OCI-LY3 (cell line): ENCODE measurements at regions not wholly inside any gene's neighbourhood (a gene's known extent, or its start where the extent isn't known, plus 50 kb on each side); places are given as distances from the start of the nearest gene placed in this dataset.
"Not testable (repeated sequence)": the region's sequence is repeated elsewhere in the genome, so short reads cannot be mapped to it uniquely, and the experiment has no call there.

ENCODE experiments used
- CTCF ChIP-seq: fragments of 200-600, 300-600 bp; sonication (generic); IDR thresholded peaks from 2 replicates; pipeline ENCODE4 v1.5.1; 2014; ENCODE audit warnings: antibody characterized with exemption, low read length, low read depth
- EZH2phosphoT487 ChIP-seq: fragments of 200-600 bp; shearing (Covaris generic); IDR thresholded peaks from 2 replicates; pipeline ENCODE4 v1.6.1; 2018; ENCODE audit warnings: antibody characterized with exemption, mixed run types, low read depth

GRCh38 chr20:29087887-29088286, 2169.6 kb upstream of the DEFB115 start:
- not testable (repeated sequence) for TF ChIP-seq CTCF, EZH2phosphoT487
